ENCODE measurements at regions not wholly inside any gene's neighbourhood (a gene's known extent, or its start where the extent isn't known, plus 50 kb on each side); places are given as distances from the start of the nearest gene placed in this dataset.
"Not testable (repeated sequence)": the region's sequence is repeated elsewhere in the genome, so short reads cannot be mapped to it uniquely, and the experiment has no call there.

- no peak for TF ChIP-seq CTCF (IDR thresholded peaks at IDR 0.05; ENCODE audit: control insufficient read depth, insufficient read depth, low read depth, low read length, missing control alignments)
- H3K4me3 ChIP-seq (ENCODE audit: control insufficient read depth, low read depth, low read length) = no peak overlapping the region
- DNase-seq (ENCODE audit: low read depth) = no peak
Observed at GRCh38 chr11:16542353-16542752, 186.0 kb upstream of the SOX6 start.

- no peak overlapping the region for H3K4me3 ChIP-seq (ENCODE audit: control insufficient read depth, low read depth, low read length)
- no peak for DNase-seq (ENCODE audit: low read depth)
- no peak for TF ChIP-seq CTCF (IDR thresholded peaks at IDR 0.05; ENCODE audit: control insufficient read depth, insufficient read depth, low read depth, low read length, missing control alignments)
Observed at GRCh38 chr11:16536513-16536912, 180.2 kb upstream of the SOX6 start.

DNA sequence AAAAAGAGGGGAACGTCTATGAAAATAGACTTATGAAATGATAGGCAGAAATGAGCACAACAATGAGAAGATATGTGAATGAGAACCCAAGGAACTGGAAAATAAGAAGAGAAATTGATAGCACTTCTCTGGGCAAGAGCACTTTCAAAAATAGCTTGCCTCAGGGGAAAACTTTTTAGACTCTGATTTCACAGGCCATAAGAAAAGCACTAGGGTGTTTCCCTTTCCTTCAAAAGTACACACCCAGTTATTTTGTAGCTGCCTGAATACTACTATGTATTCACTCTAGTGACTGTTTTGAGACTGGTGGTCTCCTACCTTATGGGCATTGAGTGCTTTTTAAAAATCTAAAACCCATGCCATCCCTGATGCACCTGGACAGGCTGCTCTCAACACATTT, 172.3 kb upstream of the SOX6 start:
- no peak for TF ChIP-seq CTCF (IDR thresholded peaks at IDR 0.05; ENCODE audit: control insufficient read depth, insufficient read depth, low read depth, low read length, missing control alignments)
- no peak overlapping the region for H3K4me3 ChIP-seq (ENCODE audit: control insufficient read depth, low read depth, low read length)
- DNase-seq (ENCODE audit: low read depth) = no peak

- no peak for DNase-seq (ENCODE audit: low read depth)
- TF ChIP-seq CTCF (IDR thresholded peaks at IDR 0.05; ENCODE audit: control insufficient read depth, insufficient read depth, low read depth, low read length, missing control alignments) = no peak
- H3K4me3 ChIP-seq (ENCODE audit: control insufficient read depth, low read depth, low read length) = no peak overlapping the region
Observed at GRCh38 chr11:16527525-16528246, 171.3 kb upstream of the SOX6 start.

DNA sequence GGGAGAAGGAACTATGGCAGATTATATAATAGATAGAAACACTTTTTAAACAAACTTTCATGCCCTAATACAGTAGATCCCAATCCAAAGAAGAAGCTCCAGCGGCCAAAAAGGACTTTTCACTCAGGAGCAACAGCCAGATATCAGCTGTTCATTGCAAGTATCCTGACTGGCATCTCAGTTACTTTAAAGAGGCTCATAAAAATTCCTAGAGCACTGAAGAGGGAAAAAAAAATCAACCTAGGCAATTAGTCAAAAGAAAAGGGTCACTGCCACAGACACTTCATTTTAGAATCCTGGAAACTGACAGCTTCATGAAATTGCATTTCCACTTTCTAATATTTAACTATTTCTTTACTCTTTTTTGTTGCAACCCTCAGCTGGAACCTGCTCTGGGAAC, 170.6 kb upstream of the SOX6 start:
- no peak overlapping the region for H3K4me3 ChIP-seq (ENCODE audit: control insufficient read depth, low read depth, low read length)
- no peak for DNase-seq (ENCODE audit: low read depth)
- no peak for TF ChIP-seq CTCF (IDR thresholded peaks at IDR 0.05; ENCODE audit: control insufficient read depth, insufficient read depth, low read depth, low read length, missing control alignments)

GRCh38 chr11:16520713-16521112, 164.4 kb upstream of the SOX6 start:
- DNase-seq (ENCODE audit: low read depth); H3K4me3 ChIP-seq (ENCODE audit: control insufficient read depth, low read depth, low read length): not testable (repeated sequence)

GRCh38 chr11:16512899-16513241, 156.5 kb upstream of the SOX6 start:
- H3K4me3 ChIP-seq (ENCODE audit: control insufficient read depth, low read depth, low read length) = no peak overlapping the region
- no peak for DNase-seq (ENCODE audit: low read depth)
- no peak for TF ChIP-seq CTCF (IDR thresholded peaks at IDR 0.05; ENCODE audit: control insufficient read depth, insufficient read depth, low read depth, low read length, missing control alignments)
